Mesodermal cell (in vitro differentiated cells): ENCODE measurements at regions not wholly inside any gene's neighbourhood (a gene's known extent, or its start where the extent isn't known, plus 50 kb on each side); places are given as distances from the start of the nearest gene placed in this dataset.
"Not testable (repeated sequence)": the region's sequence is repeated elsewhere in the genome, so short reads cannot be mapped to it uniquely, and the experiment has no call there.

Experiments
- H3K27ac ChIP-seq: 2 replicates; pipeline ENCODE4 v1.7.0; 2013; ENCODE audit warnings: mild to moderate bottlenecking, low read depth, low read length, moderate library complexity; ENCODE audit not compliant: severe bottlenecking
- H3K36me3 ChIP-seq: 2 replicates; pipeline ENCODE4 v1.7.1; 2013; ENCODE audit warnings: mild to moderate bottlenecking, low read length, moderate library complexity; ENCODE audit not compliant: control insufficient read depth, insufficient read depth
- H3K4me1 ChIP-seq: one replicate; pipeline ENCODE4 v1.7.1; 2013; ENCODE audit warnings: mild to moderate bottlenecking, low read length; ENCODE audit not compliant: insufficient read depth, control insufficient read depth, poor library complexity, severe bottlenecking
- H3K4me3 ChIP-seq: 2 replicates; pipeline ENCODE4 v1.7.0; 2013; ENCODE audit warnings: low read length, control low read depth, mild to moderate bottlenecking; ENCODE audit not compliant: insufficient read depth, poor library complexity, severe bottlenecking; ENCODE audit errors: extremely low read depth
- H3K9me3 ChIP-seq: 2 replicates; pipeline ENCODE4 v1.7.1; 2013; ENCODE audit warnings: mild to moderate bottlenecking, low read length, moderate library complexity; ENCODE audit not compliant: control insufficient read depth
- WGBS, 2 experiments: methylation state at CpG; one replicate each; pipeline ENCODE4 v1.1.5; 2013; ENCODE audit warnings: missing lambda C conversion rate in 2 of 2; ENCODE audit not compliant: insufficient coverage in 2 of 2; 5-methylcytosine and 5-hydroxymethylcytosine counted together

GRCh38 chr7:124201768-124202349 is 169.0 kb upstream of the TMEM229A start:
- H3K36me3 ChIP-seq = no peaks in the 10 kb centered on the region
- H3K9me3 ChIP-seq = no peaks in the 10 kb centered on the region
- 100% methylated on average over 1 of the region's 3 CpGs for WGBS, 2 experiments
- no peak overlapping the region for H3K4me3 ChIP-seq
- peaks cover 6% of the 10 kb centered on the region for H3K4me1 ChIP-seq
- H3K27ac ChIP-seq = no peak overlapping the region

DNA sequence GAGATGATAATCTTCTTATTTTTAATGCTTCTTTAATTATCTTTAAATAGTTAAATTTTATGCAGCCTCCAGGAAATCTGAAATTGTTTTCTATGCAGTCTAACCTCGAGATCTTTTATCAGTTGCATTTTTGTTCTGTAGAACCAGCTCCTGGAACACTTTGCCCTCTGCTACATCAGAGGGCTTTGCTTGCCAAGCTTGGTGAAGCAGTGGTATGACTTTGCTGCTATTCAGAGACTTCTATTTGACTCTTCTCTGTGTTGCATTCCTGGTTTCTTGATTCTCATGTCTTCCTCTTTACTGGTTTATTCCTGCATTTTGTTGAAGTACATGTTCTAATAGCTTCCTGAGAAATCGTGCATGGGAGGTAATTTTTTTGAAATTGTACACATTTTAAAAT is 163.7 kb upstream of the TMEM229A start:
- WGBS, 2 experiments = no CpG with 5 or more reads among the region's 2 CpGs
- H3K9me3 ChIP-seq = no peaks in the 10 kb centered on the region
- no peak overlapping the region for H3K27ac ChIP-seq
- H3K4me3 ChIP-seq = no peak overlapping the region
- H3K4me1 ChIP-seq = peaks cover under 1% of the 10 kb centered on the region
- H3K36me3 ChIP-seq = no peaks in the 10 kb centered on the region

- Histone ChIP-seq H3K4me1 (no peaks in the 10 kb centered on the region), H3K27ac (no peak overlapping the region), H3K9me3 (no peaks in the 10 kb centered on the region), H3K4me3 (no peak overlapping the region), H3K36me3 (no peaks in the 10 kb centered on the region)
Observed at GRCh38 chr7:124192885-124193284, 160.0 kb upstream of the TMEM229A start.

GRCh38 chr7:124191713-124192112 is 158.8 kb upstream of the TMEM229A start:
- H3K9me3 ChIP-seq = no peaks in the 10 kb centered on the region
- H3K27ac ChIP-seq = no peak overlapping the region
- H3K36me3 ChIP-seq = no peaks in the 10 kb centered on the region
- no peak overlapping the region for H3K4me3 ChIP-seq
- H3K4me1 ChIP-seq = no peaks in the 10 kb centered on the region
- WGBS, 2 experiments = 83% methylated on average over 1 of the region's 1 CpG; no CpG with 5 or more reads in 1 of the 2 experiments

DNA sequence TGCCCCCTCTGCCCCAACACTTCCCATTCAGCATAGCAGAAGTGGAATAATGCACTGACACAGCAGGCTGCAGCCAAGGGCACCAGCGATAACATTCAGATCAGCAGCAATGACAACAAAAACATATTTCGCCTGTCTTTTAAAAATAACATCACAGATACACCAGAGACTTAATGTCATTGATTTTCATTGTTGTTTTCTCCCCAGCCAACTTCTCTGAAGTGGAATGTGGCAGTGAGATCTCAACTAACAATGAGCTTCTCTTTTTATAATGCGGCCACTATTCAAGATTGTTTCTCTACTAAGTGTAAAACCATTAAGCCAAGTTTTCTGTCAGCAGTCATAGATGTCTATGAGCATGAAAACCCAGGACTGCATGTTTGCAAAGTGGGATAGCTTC is 158.2 kb upstream of the TMEM229A start:
- Histone ChIP-seq H3K36me3 (no peaks in the 10 kb centered on the region), H3K4me3 (no peak overlapping the region), H3K27ac (no peak overlapping the region), H3K9me3 (no peaks in the 10 kb centered on the region), H3K4me1 (no peaks in the 10 kb centered on the region)
- WGBS, 2 experiments = 83 to 86% methylated on average over 1 of the region's 3 CpGs

GRCh38 chr7:124188576-124188975 is 155.7 kb upstream of the TMEM229A start:
- no CpG with 5 or more reads among the region's 1 CpG for WGBS, 2 experiments
- Histone ChIP-seq H3K4me1 (no peaks in the 10 kb centered on the region), H3K36me3 (no peaks in the 10 kb centered on the region), H3K27ac (no peak overlapping the region), H3K9me3 (no peaks in the 10 kb centered on the region), H3K4me3 (no peak overlapping the region)

- 85 to 89% methylated on average over 1 to 2 of the region's 4 CpGs for WGBS, 2 experiments
- H3K27ac ChIP-seq = no peak overlapping the region
- no peak overlapping the region for H3K4me3 ChIP-seq
- H3K36me3 ChIP-seq = no peaks in the 10 kb centered on the region
- H3K4me1 ChIP-seq = no peaks in the 10 kb centered on the region
- no peaks in the 10 kb centered on the region for H3K9me3 ChIP-seq
Observed at GRCh38 chr7:124187962-124188361, 155.1 kb upstream of the TMEM229A start.

- no peaks in the 10 kb centered on the region for H3K9me3 ChIP-seq
- no peaks in the 10 kb centered on the region for H3K4me1 ChIP-seq
- no peak overlapping the region for H3K4me3 ChIP-seq
- no peaks in the 10 kb centered on the region for H3K36me3 ChIP-seq
- no peak overlapping the region for H3K27ac ChIP-seq
Observed at GRCh38 chr7:124183649-124184048, 150.8 kb upstream of the TMEM229A start.

DNA sequence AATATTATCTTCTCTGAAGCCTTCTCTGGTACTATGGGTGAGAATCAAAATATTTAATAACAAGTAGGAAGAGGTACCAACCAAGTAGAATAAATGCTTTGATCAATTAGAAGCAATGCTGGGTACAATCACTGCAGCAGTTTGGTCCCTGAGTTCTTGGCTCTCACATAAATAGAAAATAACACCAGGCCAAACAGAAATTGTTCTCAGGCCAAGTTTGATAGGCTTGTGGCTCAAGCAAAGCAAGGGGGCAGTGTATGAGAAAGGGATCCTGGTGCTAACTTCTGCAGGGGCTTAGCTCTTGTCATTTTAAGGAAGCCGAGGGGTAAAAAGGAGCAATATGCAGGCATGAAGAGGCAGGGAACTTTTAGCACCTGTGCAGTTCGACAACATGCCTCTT is 146.8 kb upstream of the TMEM229A start:
- Histone ChIP-seq H3K9me3 (peaks cover 8% of the 10 kb centered on the region), H3K27ac (no peak overlapping the region), H3K36me3 (no peaks in the 10 kb centered on the region), H3K4me1 (no peaks in the 10 kb centered on the region), H3K4me3 (no peak overlapping the region)
- 82 to 92% methylated on average over 2 of the region's 2 CpGs for WGBS, 2 experiments

DNA sequence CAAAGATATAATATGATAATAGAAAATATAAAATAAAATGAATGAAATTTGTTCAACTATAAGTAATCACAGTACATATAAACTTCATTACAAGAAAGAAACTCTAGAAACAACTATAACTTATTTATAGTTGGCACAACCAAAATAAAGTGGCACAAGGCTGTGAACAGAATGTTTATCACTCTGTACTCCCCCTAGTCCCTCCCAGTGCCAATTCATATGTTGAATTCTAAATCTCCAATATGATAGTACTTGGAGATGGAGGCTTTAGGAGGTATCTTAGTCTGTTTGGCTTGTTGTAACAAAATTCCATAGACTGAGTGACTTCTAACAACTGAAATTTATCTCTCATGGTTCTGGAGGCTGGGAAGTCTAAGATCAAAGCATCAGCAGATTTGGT is 145.0 kb upstream of the TMEM229A start:
- H3K4me1 ChIP-seq = no peaks in the 10 kb centered on the region
- H3K4me3 ChIP-seq = no peak overlapping the region
- H3K36me3 ChIP-seq = no peaks in the 10 kb centered on the region
- no peak overlapping the region for H3K27ac ChIP-seq
- peaks cover 9% of the 10 kb centered on the region for H3K9me3 ChIP-seq

DNA sequence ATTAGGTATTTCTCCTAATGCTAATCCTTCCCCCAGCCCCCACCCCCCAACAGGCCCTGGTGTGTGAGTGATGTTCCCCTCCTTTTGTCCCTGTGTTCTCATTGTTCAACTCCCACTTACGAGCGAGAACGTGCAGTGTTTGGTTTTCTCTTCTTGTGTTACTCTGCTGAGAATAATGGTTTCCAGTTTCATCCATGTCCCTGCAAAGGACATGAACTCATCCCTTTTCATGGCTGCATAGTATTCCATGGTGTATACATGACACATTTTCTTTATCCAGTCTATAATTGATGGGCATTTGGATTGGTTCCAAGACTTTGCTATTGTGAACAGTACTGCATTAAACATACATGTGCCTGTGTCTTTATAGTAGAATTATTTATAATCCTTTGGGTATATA is 138.9 kb upstream of the TMEM229A start:
- not testable (repeated sequence) for H3K27ac ChIP-seq, H3K36me3 ChIP-seq, H3K9me3 ChIP-seq, H3K4me1 ChIP-seq, H3K4me3 ChIP-seq
- no CpG with 5 or more reads among the region's 3 CpGs for WGBS, 2 experiments

- Histone ChIP-seq H3K4me3 (no peak overlapping the region), H3K9me3 (peaks cover 7% of the 10 kb centered on the region), H3K36me3 (no peaks in the 10 kb centered on the region), H3K4me1 (no peaks in the 10 kb centered on the region), H3K27ac (no peak overlapping the region)
- no CpG with 5 or more reads among the region's 1 CpG for WGBS, 2 experiments
Observed at GRCh38 chr7:124171068-124171467, 138.2 kb upstream of the TMEM229A start.
